ENCODE measurements at regions not wholly inside any gene's neighbourhood (a gene's known extent, or its start where the extent isn't known, plus 50 kb on each side); places are given as distances from the start of the nearest gene placed in this dataset.
A peak's percentile ranks its signal among the peaks of the same experiment; 100 is the strongest.

GRCh38 chr3:193865896-193866480, 270.0 kb upstream of the HES1 start:
- H3K4me1 ChIP-seq (ENCODE audit: insufficient read depth, low read length), result no peaks in the 10 kb centered on the region
- CTCF ChIA-PET (ENCODE audit: partially characterized antibody), result no interaction called here
- no peaks in the 10 kb centered on the region for H3K36me3 Mint-ChIP-seq
- no peaks in the 10 kb centered on the region for H3K36me3 ChIP-seq (ENCODE audit: insufficient read depth, low read length)
- no peak overlapping the region for H3K4me3 ChIP-seq (ENCODE audit: low read length in 2 of 2)
- no peak overlapping the region for H3K4me3 Mint-ChIP-seq
- intact Hi-C loops (cut with micrococcal nuclease), result no loop called here
- peaks cover 11 to 20% of the 10 kb centered on the region in 2 donors for H3K27me3 Mint-ChIP-seq
- no peaks in the 10 kb centered on the region for H3K9me3 Mint-ChIP-seq
- no peak for DNase-seq
- no peaks in the 10 kb centered on the region for H3K9me3 ChIP-seq (ENCODE audit: control insufficient read depth in 1 of 2, low read length in 2 of 2)
- H3K27me3 ChIP-seq (ENCODE audit: insufficient read depth, low read length), result no peaks in the 10 kb centered on the region
- no peak overlapping the region for H3K27ac ChIP-seq (ENCODE audit: low read depth, low read length)
- peaks cover 0 to 1% (median 0%) of the 10 kb centered on the region in 4 donors for H3K4me1 Mint-ChIP-seq
- POLR2A ChIA-PET (ENCODE audit: partially characterized antibody), result no interaction called here
- H3K27ac Mint-ChIP-seq, result no peak overlapping the region

GRCh38 chr3:193868590-193868989, 267.4 kb upstream of the HES1 start:
- Histone ChIP-seq H3K4me1 (ENCODE audit: insufficient read depth, low read length) (no peaks in the 10 kb centered on the region), H3K27me3 (ENCODE audit: insufficient read depth, low read length) (no peaks in the 10 kb centered on the region), H3K4me3 (ENCODE audit: low read length in 2 of 2) (no peak overlapping the region), H3K27ac (ENCODE audit: low read depth, low read length) (no peak overlapping the region), H3K36me3 (ENCODE audit: insufficient read depth, low read length) (no peaks in the 10 kb centered on the region), H3K9me3 (ENCODE audit: control insufficient read depth in 1 of 2, low read length in 2 of 2) (no peaks in the 10 kb centered on the region)
- Mint-ChIP-seq H3K27me3 (peaks cover 11 to 15% of the 10 kb centered on the region in 2 donors), H3K36me3 (no peaks in the 10 kb centered on the region), H3K4me3 (no peak overlapping the region), H3K4me1 (peaks cover 0 to 1% (median 0%) of the 10 kb centered on the region in 4 donors), H3K9me3 (no peaks in the 10 kb centered on the region), H3K27ac (no peak overlapping the region)
- intact Hi-C loops (cut with micrococcal nuclease), result no loop called here
- no peak for DNase-seq
- ChIA-PET POLR2A (ENCODE audit: partially characterized antibody) (no interaction called here), CTCF (ENCODE audit: partially characterized antibody) (no interaction called here)

GRCh38 chr3:193869221-193870201, 266.4 kb upstream of the HES1 start:
- no peak overlapping the region for H3K27ac Mint-ChIP-seq
- peaks cover 11 to 15% of the 10 kb centered on the region in 2 donors for H3K27me3 Mint-ChIP-seq
- ChIA-PET POLR2A (ENCODE audit: partially characterized antibody) (no interaction called here), CTCF (ENCODE audit: partially characterized antibody) (no interaction called here)
- Histone ChIP-seq H3K4me3 (ENCODE audit: low read length in 2 of 2) (no peak overlapping the region), H3K36me3 (ENCODE audit: insufficient read depth, low read length) (no peaks in the 10 kb centered on the region), H3K27me3 (ENCODE audit: insufficient read depth, low read length) (no peaks in the 10 kb centered on the region), H3K9me3 (ENCODE audit: control insufficient read depth in 1 of 2, low read length in 2 of 2) (no peaks in the 10 kb centered on the region), H3K4me1 (ENCODE audit: insufficient read depth, low read length) (no peaks in the 10 kb centered on the region), H3K27ac (ENCODE audit: low read depth, low read length) (no peak overlapping the region)
- peaks cover 0 to 1% (median 0%) of the 10 kb centered on the region in 4 donors for H3K4me1 Mint-ChIP-seq
- H3K9me3 Mint-ChIP-seq, result no peaks in the 10 kb centered on the region
- intact Hi-C loops (cut with micrococcal nuclease), result no loop called here
- no peaks in the 10 kb centered on the region for H3K36me3 Mint-ChIP-seq
- no peak for DNase-seq
- H3K4me3 Mint-ChIP-seq, result peak overlapping the region in 1 of 8 donors; percentile 45

GRCh38 chr3:193870376-193871219, 265.4 kb upstream of the HES1 start:
- DNase-seq, result no peak
- ChIA-PET CTCF (ENCODE audit: partially characterized antibody) (no interaction called here), POLR2A (ENCODE audit: partially characterized antibody) (no interaction called here)
- H3K9me3 ChIP-seq (ENCODE audit: control insufficient read depth in 1 of 2, low read length in 2 of 2), result no peaks in the 10 kb centered on the region
- Mint-ChIP-seq H3K36me3 (no peaks in the 10 kb centered on the region), H3K27ac (no peak overlapping the region), H3K4me1 (peaks cover 0 to 1% (median 0%) of the 10 kb centered on the region in 4 donors), H3K4me3 (no peak overlapping the region), H3K9me3 (no peaks in the 10 kb centered on the region), H3K27me3 (peaks cover 9 to 16% of the 10 kb centered on the region in 2 donors)
- no peaks in the 10 kb centered on the region for H3K27me3 ChIP-seq (ENCODE audit: insufficient read depth, low read length)
- H3K27ac ChIP-seq (ENCODE audit: low read depth, low read length), result no peak overlapping the region
- H3K4me1 ChIP-seq (ENCODE audit: insufficient read depth, low read length), result no peaks in the 10 kb centered on the region
- no peak overlapping the region for H3K4me3 ChIP-seq (ENCODE audit: low read length in 2 of 2)
- intact Hi-C loops (cut with micrococcal nuclease), result no loop called here
- H3K36me3 ChIP-seq (ENCODE audit: insufficient read depth, low read length), result no peaks in the 10 kb centered on the region

- no peaks in the 10 kb centered on the region for H3K4me1 ChIP-seq (ENCODE audit: insufficient read depth, low read length)
- Mint-ChIP-seq H3K4me1 (peaks cover 0 to 1% (median 0%) of the 10 kb centered on the region in 4 donors), H3K4me3 (no peak overlapping the region), H3K27me3 (peaks cover 6 to 19% of the 10 kb centered on the region in 2 donors), H3K36me3 (no peaks in the 10 kb centered on the region), H3K9me3 (no peaks in the 10 kb centered on the region), H3K27ac (no peak overlapping the region)
- H3K27ac ChIP-seq (ENCODE audit: low read depth, low read length), result no peak overlapping the region
- no peak for DNase-seq
- no peaks in the 10 kb centered on the region for H3K36me3 ChIP-seq (ENCODE audit: insufficient read depth, low read length)
- no peaks in the 10 kb centered on the region for H3K9me3 ChIP-seq (ENCODE audit: control insufficient read depth in 1 of 2, low read length in 2 of 2)
- ChIA-PET CTCF (ENCODE audit: partially characterized antibody) (no interaction called here), POLR2A (ENCODE audit: partially characterized antibody) (no interaction called here)
- intact Hi-C loops (cut with micrococcal nuclease), result no loop called here
- no peaks in the 10 kb centered on the region for H3K27me3 ChIP-seq (ENCODE audit: insufficient read depth, low read length)
- H3K4me3 ChIP-seq (ENCODE audit: low read length in 2 of 2), result no peak overlapping the region
Observed at GRCh38 chr3:193871220-193871485, 264.8 kb upstream of the HES1 start.

- intact Hi-C loops (cut with micrococcal nuclease), result no loop called here
Observed at GRCh38 chr3:193872265-193872753, 263.6 kb upstream of the HES1 start.

More at GRCh38 chr3:193872265-193872753, 263.6 kb upstream of the HES1 start:
- Mint-ChIP-seq H3K9me3 (no peaks in the 10 kb centered on the region), H3K4me3 (no peak overlapping the region), H3K27ac (no peak overlapping the region), H3K27me3 (peaks cover 6 to 21% of the 10 kb centered on the region in 2 donors), H3K4me1 (peaks cover 0 to 1% (median 0%) of the 10 kb centered on the region in 4 donors), H3K36me3 (no peaks in the 10 kb centered on the region)
- ChIA-PET CTCF (ENCODE audit: partially characterized antibody) (interaction anchor here (1.5 kb wide), 1 partner anchor 9 kb away, joined by 4 read pairs; no protein-coding TSS in a partner anchor), POLR2A (ENCODE audit: partially characterized antibody) (no interaction called here)
- Histone ChIP-seq H3K9me3 (ENCODE audit: control insufficient read depth in 1 of 2, low read length in 2 of 2) (no peaks in the 10 kb centered on the region), H3K27me3 (ENCODE audit: insufficient read depth, low read length) (no peaks in the 10 kb centered on the region), H3K36me3 (ENCODE audit: insufficient read depth, low read length) (no peaks in the 10 kb centered on the region), H3K27ac (ENCODE audit: low read depth, low read length) (no peak overlapping the region), H3K4me3 (ENCODE audit: low read length in 2 of 2) (no peak overlapping the region), H3K4me1 (ENCODE audit: insufficient read depth, low read length) (no peaks in the 10 kb centered on the region)
- no peak for DNase-seq

Data from CD4-positive, alpha-beta memory T cell (primary cell).